ENCODE measurements at regions not wholly inside any gene's neighbourhood (a gene's known extent, or its start where the extent isn't known, plus 50 kb on each side); places are given as distances from the start of the nearest gene placed in this dataset.

DNA sequence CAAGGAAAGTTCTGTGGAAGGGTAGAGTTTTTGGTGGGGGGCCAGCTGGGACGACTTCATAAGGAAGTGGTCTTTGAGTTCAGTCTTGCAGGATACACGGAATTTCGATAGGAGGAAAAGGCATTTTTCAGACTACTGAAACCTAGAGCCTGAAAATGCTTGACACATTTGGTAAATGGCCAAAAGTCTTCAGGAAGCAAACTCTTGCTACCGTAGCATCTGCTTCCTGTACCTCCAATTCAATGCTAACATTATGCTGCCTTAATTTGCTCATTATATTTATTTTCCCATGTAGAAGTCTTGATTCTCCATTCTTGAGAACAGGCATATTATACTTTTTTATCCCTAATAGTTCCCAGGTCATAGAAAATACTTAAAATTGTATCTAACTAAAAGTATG, 129.3 kb upstream of the MED13 start:
- WGBS, 2 donors (ENCODE audit: low coverage in 1 of 2), result 52 to 56% methylated on average over 2 to 4 of the region's 4 CpGs
- Histone ChIP-seq H3K4me1 (no peaks in the 10 kb centered on the region), H3K4me3 (no peak overlapping the region), H3K36me3 (no peaks in the 10 kb centered on the region), H3K27ac (no peak overlapping the region), H3K27me3 (no peaks in the 10 kb centered on the region), H3K9me3 (peaks cover 0 to 7% (median 0%) of the 10 kb centered on the region in 3 donors)
- no peak for ATAC-seq
- TF ChIP-seq POLR2AphosphoS5 (IDR thresholded peaks at IDR 0.05) (no peak), POLR2A (IDR thresholded peaks at IDR 0.05) (no peak), EP300 (IDR thresholded peaks at IDR 0.05) (no peak)
- TF ChIP-seq, protein P1, sequence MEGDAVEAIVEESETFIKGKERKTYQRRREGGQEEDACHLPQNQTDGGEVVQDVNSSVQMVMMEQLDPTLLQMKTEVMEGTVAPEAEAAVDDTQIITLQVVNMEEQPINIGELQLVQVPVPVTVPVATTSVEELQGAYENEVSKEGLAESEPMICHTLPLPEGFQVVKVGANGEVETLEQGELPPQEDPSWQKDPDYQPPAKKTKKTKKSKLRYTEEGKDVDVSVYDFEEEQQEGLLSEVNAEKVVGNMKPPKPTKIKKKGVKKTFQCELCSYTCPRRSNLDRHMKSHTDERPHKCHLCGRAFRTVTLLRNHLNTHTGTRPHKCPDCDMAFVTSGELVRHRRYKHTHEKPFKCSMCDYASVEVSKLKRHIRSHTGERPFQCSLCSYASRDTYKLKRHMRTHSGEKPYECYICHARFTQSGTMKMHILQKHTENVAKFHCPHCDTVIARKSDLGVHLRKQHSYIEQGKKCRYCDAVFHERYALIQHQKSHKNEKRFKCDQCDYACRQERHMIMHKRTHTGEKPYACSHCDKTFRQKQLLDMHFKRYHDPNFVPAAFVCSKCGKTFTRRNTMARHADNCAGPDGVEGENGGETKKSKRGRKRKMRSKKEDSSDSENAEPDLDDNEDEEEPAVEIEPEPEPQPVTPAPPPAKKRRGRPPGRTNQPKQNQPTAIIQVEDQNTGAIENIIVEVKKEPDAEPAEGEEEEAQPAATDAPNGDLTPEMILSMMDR (IDR thresholded peaks at IDR 0.05), result no peak

GRCh38 chr17:62193249-62193648, 128.2 kb upstream of the MED13 start:
- Histone ChIP-seq H3K4me1 (no peaks in the 10 kb centered on the region), H3K9me3 (peaks cover 0 to 7% (median 0%) of the 10 kb centered on the region in 3 donors), H3K4me3 (no peak overlapping the region), H3K27me3 (no peaks in the 10 kb centered on the region), H3K36me3 (no peaks in the 10 kb centered on the region), H3K27ac (no peak overlapping the region)
- 77 to 78% methylated on average over 3 of the region's 4 CpGs for WGBS, 2 donors (ENCODE audit: low coverage in 1 of 2)
- TF ChIP-seq, protein P1 (IDR thresholded peaks at IDR 0.05), result no peak
- TF ChIP-seq EP300 (IDR thresholded peaks at IDR 0.05) (no peak), POLR2AphosphoS5 (IDR thresholded peaks at IDR 0.05) (no peak)
- no peak for ATAC-seq

DNA sequence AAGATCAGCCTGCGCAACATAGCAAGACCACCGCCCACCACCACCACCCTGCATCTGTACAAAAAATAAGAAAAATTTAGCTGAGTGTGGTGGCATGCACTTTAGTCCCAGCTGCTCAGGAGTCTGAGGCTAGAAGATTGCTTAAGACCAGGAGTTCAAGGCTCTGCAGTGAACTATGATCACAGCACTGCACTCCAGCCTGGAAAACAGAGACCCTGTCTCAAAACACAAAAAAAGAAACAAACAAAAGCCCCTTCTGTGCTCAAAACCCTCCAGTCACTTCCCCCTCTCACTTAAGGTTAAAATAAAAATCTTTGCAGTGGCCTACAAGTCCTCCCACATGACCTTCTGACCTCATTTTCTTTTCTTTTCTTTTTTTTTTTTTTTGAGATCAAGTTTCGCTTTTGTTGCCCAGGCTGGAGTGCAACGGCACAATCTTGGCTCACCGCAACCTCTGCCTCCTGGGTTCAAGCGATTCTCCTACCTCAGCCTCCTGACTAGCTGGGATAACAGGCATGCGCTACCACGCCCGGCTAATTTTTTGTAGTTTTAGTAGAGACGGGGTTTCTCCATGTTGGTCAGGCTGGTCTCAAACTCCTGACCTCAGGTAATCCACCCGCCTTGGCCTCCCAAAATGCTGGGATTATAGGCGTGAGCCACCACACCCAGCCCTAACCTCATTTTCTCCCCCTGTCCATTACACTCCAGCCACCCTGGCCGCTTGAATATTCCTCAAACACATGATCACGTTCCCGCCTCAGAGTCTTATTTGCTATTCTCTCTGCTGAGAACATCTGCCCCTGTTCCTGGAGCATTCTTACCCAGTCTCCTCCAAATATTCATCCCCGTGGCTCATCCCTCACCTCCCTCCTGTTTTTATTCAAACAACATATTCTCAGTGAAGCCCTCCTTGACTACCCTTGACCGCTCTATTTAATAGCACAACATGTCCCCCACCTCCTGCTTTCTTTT, 126.6 kb upstream of the MED13 start:
- Histone ChIP-seq H3K4me1 (no peaks in the 10 kb centered on the region), H3K9me3 (peaks cover 0 to 7% (median 0%) of the 10 kb centered on the region in 3 donors), H3K36me3 (no peaks in the 10 kb centered on the region), H3K4me3 (no peak overlapping the region), H3K27me3 (no peaks in the 10 kb centered on the region), H3K27ac (no peak overlapping the region)
- no peak for ATAC-seq
- TF ChIP-seq POLR2A (IDR thresholded peaks at IDR 0.05) (no peak), EP300 (IDR thresholded peaks at IDR 0.05) (no peak), POLR2AphosphoS5 (IDR thresholded peaks at IDR 0.05) (no peak)
- TF ChIP-seq, protein P1 (IDR thresholded peaks at IDR 0.05), result no peak
- 78 to 79% methylated on average over 5 to 15 of the region's 17 CpGs for WGBS, 2 donors (ENCODE audit: low coverage in 1 of 2)

GRCh38 chr17:62189377-62189776, 124.3 kb upstream of the MED13 start:
- Histone ChIP-seq H3K9me3 (no peaks in the 10 kb centered on the region), H3K27me3 (no peaks in the 10 kb centered on the region), H3K4me1 (no peaks in the 10 kb centered on the region), H3K36me3 (no peaks in the 10 kb centered on the region), H3K4me3 (no peak overlapping the region), H3K27ac (no peak overlapping the region)
- WGBS, 2 donors (ENCODE audit: low coverage in 1 of 2), result 86 to 91% methylated on average over 6 of the region's 6 CpGs
- TF ChIP-seq, protein P1 (IDR thresholded peaks at IDR 0.05), result no peak
- no peak for TF ChIP-seq EP300 (IDR thresholded peaks at IDR 0.05)
- ATAC-seq, result no peak

DNA sequence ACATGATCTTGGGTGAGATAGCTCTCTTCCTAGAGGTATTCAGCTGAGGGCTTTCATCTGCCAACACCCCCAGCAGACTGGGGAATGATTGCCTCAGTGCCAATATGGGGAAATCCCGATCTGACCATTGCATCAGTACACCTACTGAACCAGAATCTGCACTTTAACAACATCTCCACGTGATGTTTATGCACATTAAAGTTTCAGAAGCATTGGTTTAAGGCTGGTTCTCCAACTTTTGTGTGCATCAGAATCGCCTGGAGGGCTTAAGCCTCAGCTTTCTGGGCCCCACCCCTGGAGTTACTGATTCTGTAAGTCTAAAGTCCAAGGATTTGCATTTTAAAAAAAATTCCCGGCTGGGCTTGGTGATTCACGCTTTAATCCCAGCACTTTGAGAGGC, 123.6 kb upstream of the MED13 start:
- no peaks in the 10 kb centered on the region for H3K27me3 ChIP-seq
- WGBS, 2 donors (ENCODE audit: low coverage in 1 of 2), result 70 to 84% methylated on average over 3 to 5 of the region's 5 CpGs

More for the DNA sequence above, 123.6 kb upstream of the MED13 start:
- no peak for ATAC-seq
- no peaks in the 10 kb centered on the region for H3K36me3 ChIP-seq
- H3K9me3 ChIP-seq, result no peaks in the 10 kb centered on the region
- H3K4me1 ChIP-seq, result no peaks in the 10 kb centered on the region
- H3K4me3 ChIP-seq, result no peak overlapping the region
- TF ChIP-seq POLR2AphosphoS5 (IDR thresholded peaks at IDR 0.05), result no peak
- TF ChIP-seq EP300 (IDR thresholded peaks at IDR 0.05), result no peak
- TF ChIP-seq, protein P1 (IDR thresholded peaks at IDR 0.05), result no peak
- TF ChIP-seq POLR2A (IDR thresholded peaks at IDR 0.05), result no peak
- H3K27ac ChIP-seq, result no peak overlapping the region

Measured in gastroesophageal sphincter (tissue), 4 donors.